ENCODE measurements at regions not wholly inside any gene's neighbourhood (a gene's known extent, or its start where the extent isn't known, plus 50 kb on each side); places are given as distances from the start of the nearest gene placed in this dataset.
"Not testable (repeated sequence)": the region's sequence is repeated elsewhere in the genome, so short reads cannot be mapped to it uniquely, and the experiment has no call there.

DNA sequence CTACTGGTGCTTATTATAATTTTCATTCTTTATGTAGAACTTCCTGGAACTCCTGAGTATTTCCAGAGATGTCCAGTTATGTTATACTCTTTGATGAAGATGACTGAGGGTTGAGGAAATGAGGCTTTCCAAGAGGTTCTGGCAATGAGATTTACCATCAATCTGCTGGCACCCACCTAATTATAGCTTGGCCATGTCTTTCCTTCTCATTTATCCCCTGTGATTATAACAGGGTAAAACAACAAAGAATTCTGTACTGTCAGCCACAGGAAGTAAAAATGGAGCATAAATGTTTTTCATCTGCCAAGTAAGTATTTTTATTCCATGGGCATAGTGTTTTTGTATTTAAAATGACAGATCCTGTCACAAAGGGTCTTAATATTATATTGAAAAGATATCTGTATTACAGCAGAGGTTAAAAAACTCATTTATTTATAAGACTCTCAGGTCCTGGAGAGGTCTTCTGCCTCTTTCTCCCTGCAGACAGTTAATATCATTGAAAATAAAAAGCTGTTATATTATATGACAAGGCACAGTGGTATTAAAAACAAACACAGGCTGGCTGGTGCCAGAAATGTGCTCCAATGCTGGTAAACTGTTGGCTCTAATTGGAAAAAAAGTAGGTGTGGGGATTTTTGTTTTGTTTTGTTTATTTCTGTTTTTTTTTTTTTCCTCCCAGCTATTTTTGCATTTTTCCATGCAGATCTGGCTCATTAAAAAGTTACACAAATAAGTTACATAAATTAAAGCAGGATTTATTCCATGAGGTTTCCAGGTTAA, 1764.1 kb upstream of the CELF4 start:
- no peak overlapping the region for H3K4me3 ChIP-seq (ENCODE audit: low read depth, low read length)
- DNase-seq (ENCODE audit: low read depth): no peak

DNA sequence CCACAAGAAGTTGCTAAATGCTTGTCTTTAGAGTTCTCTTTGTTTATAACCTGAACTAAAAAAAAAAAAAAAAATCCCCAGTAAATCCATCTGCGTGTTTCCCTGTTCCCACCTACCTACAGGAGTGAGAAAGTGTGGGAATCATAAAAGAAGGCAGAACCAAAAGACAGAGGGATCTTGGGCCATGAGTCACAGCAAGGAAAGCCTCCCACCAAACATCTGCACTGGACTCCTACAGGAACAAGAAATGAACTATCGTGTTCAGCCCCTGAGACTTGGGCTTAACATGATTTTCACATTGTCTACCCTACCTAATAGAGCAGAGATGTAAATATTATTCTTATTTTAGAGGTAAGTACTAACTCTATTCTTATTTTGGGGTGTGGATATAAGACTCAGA, 1761.2 kb upstream of the CELF4 start:
- H3K4me3 ChIP-seq (ENCODE audit: low read depth, low read length): no peak overlapping the region
- no peak for DNase-seq (ENCODE audit: low read depth)

DNA sequence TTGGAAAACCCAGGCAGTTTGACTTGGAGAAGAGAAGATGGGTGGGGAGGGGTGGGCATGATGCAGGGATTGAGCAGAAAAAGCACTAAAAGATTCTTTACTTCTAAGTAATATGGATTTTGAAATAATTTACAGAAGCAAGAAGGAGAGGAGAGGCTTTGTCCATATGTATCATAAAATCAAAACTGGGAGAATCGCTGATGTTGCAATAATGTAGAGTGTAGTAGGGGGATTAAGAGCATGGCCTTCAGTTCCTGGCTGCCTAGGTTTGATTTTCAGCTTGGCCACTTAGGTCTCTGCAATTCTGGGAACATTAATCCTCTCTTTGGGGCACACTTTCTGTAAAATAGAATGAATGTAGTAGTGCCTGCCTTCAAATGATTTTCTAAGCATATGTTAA, 1760.4 kb upstream of the CELF4 start:
- H3K4me3 ChIP-seq (ENCODE audit: low read depth, low read length): no peak overlapping the region
- DNase-seq (ENCODE audit: low read depth): no peak

DNA sequence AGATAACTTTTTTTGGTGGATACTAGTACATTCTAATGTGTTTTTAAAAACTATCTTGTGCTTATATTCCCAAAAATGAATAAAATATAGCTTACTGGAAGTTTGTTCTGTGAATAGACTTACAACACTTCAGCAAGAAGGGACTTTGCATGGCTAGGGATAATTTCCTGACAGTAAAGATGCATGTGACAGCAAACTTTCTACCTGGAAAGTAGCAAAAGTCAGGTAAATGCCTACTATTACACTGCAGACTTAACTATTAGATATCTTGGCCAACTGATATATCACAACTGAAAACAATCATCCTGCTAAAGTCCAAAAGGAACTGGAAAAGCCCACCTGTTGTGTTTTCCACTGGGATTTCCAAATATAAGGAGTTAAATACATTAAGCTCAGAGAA, 1753.5 kb upstream of the CELF4 start:
- no peak overlapping the region for H3K4me3 ChIP-seq (ENCODE audit: low read depth, low read length)
- DNase-seq (ENCODE audit: low read depth): no peak

DNA sequence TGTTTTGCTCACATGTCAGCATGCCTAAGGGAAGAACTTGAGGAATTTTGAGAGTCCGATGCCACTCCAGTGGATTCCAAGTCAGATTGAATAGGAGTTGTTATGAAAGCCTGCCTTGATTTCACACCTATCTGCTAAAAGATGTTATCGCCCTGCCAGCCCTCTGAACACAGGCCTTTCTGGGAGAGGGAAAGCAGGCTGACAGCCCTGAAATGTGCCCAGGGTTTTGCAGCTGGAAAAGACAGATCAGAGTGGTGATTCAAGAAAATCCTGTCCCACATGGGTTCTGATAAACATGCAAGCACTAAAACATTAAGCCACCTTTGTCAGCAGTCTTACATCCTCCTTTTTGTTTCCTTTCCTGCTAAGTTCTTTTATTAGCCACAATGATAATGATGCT, 1752.9 kb upstream of the CELF4 start:
- H3K4me3 ChIP-seq (ENCODE audit: low read depth, low read length): no peak overlapping the region
- DNase-seq (ENCODE audit: low read depth): no peak

DNA sequence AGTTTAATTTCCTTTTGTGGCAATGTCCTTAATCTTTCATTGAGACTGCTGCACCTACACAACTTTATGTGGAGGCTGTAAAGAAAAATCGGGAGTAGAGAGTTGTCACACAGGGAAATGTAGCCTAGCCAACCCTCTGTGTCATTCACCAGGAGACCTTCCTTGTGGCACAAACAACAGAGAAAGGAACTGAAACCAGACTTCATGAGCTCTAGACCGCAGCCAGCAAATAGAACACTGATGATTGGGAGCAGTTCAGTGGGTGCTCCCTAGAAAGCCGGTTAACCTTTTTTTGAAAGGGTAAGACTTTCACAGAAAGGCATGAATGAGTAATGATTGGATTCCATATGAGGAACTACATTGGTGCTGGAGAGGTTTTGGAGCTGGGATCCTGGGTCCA, 1752.4 kb upstream of the CELF4 start:
- no peak for DNase-seq (ENCODE audit: low read depth)
- no peak overlapping the region for H3K4me3 ChIP-seq (ENCODE audit: low read depth, low read length)

DNA sequence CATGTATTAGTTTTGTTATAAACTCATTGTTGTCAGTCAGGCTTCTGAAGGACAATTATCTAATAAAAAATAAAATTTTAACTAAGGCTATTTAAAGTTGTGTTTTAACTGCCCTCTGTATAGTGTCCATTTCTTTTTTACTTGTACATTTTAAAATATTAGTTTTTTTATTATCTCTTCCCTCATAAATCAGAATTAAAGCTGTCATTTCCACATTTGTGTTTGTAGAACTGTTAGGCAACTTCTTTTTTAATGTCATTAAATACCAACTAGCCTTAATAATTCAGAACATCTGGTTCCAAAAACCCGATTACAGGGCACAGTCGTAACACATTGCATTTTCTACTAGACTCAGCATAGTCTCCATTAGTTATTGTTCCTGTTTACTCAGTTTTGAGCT, 1749.0 kb upstream of the CELF4 start:
- DNase-seq (ENCODE audit: low read depth): no peak
- H3K4me3 ChIP-seq (ENCODE audit: low read depth, low read length): no peak overlapping the region

DNA sequence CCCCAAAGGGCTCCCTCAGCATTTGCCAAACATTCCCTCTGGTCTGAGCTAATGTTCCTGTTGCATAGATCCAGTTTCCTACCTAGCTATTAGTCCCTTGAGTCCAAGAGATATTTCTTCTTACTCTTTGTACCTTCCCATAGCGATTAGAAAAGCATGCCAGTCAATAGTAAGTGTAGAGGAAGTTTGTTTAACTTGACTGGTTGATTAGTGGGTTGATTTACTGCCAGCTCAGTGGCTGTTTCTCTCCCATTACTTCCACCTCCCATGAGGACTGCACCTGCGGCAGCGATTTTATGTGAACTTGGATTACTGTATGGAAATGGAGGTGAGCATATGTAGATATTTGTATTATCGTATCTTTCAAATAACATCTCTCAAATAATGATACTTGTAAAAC, 1748.4 kb upstream of the CELF4 start:
- no peak overlapping the region for H3K4me3 ChIP-seq (ENCODE audit: low read depth, low read length)
- DNase-seq (ENCODE audit: low read depth): no peak

DNA sequence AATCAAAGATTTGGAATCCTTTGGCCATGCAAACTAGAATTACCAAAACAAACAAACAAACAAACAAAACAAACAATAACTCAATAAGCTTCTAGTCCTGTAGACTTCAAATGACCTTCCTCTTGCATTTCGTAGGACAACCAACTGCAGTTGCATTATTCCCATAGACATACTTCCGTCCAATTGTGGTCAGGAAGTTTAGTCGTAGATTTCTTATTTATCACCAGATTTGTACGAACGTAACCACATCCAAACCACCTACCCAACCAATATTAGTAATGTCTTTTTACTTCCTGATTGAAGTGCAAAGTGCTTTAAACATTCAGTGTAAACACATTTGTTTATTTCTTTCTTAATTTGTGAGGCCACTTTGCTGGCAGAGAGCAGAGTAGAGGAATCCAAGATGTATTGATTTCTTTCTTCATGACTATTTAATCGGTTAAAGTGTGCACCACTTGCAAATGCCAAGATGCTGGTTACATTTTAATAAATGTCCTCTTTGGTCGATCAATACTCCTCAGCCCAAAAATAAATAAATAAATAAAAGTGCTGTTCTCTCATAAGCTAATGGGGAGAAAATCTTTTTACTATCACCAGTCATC, 1745.6 kb upstream of the CELF4 start:
- no peak overlapping the region for H3K4me3 ChIP-seq (ENCODE audit: low read depth, low read length)
- no peak for DNase-seq (ENCODE audit: low read depth)

DNA sequence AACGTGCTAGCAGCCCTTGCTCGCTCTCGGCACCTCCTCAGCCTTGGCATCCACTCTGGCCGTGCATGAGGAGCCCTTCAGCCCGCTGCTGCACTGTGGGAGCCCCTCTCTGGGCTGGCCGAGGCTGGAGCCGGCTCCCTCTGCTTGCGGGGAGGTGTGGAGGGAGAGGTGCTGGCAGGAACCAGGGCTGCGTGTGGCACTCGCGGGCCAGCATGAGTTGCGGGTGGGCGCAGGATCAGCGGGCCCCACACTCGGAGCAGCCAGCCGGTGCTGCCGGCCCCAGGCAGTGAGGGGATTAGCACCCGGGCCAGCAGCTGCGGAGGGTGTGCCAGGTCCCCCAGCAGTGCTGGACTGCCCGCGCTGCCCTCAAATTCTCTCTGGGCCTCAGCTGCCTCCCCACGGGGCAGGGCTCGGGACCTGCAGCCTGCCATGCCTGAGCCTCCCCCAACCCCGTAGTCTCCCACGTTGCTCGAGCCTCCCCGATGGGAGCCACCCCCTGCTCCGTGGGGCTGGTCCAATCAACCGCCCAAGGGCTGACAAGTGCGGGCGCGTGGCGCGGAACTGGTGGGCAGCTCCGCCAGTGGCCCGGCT, 1743.4 kb upstream of the CELF4 start:
- not testable (repeated sequence) for H3K4me3 ChIP-seq (ENCODE audit: low read depth, low read length); DNase-seq (ENCODE audit: low read depth)

DNA sequence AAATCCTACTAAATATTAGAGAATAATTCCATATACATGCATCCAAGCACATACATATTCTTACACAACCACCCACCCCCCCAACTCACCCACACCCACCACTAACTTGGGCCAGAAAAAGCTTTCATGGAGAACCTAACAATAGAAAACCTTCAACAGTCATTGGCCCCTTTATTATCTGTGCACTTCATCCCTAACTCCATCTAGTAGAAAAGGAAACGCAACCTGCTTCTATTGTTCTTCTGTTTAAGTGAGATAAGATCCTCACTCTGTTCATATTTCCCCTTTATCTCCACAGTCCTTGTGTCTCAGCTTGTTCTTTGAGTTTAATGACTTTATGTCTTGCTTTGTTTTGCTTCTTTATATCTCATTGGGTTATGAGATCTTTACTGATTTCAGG, 1740.2 kb upstream of the CELF4 start:
- H3K4me3 ChIP-seq (ENCODE audit: low read depth, low read length): no peak overlapping the region
- no peak for DNase-seq (ENCODE audit: low read depth)

DNA sequence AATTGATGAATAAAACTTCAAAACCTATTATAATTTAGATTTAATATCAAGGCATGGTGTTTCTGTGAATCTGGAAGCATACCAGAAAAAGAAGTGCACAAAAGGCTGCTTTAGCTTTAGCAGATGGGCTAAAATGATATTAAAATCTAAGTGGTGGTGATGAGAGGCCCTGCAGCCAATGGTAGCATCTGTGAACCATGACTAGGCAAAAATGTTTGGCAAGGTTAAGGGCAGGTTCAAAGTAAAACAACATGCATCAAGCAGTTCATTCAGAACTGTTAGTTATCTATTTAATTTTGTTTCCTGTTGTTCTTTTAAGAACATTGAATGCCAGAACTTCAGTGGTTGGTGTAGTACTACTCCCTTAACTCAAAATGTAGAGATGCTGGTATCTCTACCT, 1736.9 kb upstream of the CELF4 start:
- no peak overlapping the region for H3K4me3 ChIP-seq (ENCODE audit: low read depth, low read length)
- DNase-seq (ENCODE audit: low read depth): no peak

DNA sequence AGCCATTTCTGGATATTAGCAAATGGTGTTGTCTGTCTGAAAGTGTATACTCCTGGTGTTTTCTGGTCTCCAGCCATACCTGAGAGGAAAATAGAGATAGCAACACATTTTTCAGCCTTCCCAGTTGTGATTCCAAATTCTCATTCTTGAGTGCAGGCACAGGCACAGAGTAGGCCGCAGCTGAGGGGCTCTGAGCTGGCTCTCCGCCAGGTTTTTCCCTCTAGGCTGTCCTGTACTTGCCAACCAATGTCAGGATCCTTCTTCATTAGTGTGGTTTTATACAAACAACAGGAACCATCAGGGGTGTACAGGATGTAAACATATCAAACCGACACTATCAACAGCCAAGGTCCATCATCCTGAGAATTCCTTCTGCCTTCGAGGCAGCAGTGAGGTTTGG, 1733.6 kb upstream of the CELF4 start:
- no peak for DNase-seq (ENCODE audit: low read depth)

DNA sequence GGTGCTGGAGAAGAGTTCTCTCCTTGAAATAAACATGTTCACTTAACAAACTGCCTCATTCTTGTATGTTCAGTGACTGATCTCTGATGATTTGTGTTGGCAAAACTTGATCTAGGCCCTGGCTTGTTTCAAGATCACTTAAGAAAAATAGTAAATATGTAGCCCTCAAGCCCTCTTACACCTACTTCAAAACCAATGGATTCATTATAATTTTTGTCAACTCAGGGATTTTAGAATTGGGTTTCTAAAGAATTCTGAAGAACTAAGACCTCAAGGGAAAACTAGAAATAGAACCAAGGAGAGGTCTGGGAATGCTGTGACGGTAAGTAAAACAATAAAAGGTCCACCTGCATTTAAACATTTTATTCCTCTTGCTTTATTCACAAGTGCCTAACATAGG, 1731.6 kb upstream of the CELF4 start:
- DNase-seq (ENCODE audit: low read depth): no peak

More for the DNA sequence above, 1733.6 kb upstream of the CELF4 start:
- no peak overlapping the region for H3K4me3 ChIP-seq (ENCODE audit: low read depth, low read length)

DNA sequence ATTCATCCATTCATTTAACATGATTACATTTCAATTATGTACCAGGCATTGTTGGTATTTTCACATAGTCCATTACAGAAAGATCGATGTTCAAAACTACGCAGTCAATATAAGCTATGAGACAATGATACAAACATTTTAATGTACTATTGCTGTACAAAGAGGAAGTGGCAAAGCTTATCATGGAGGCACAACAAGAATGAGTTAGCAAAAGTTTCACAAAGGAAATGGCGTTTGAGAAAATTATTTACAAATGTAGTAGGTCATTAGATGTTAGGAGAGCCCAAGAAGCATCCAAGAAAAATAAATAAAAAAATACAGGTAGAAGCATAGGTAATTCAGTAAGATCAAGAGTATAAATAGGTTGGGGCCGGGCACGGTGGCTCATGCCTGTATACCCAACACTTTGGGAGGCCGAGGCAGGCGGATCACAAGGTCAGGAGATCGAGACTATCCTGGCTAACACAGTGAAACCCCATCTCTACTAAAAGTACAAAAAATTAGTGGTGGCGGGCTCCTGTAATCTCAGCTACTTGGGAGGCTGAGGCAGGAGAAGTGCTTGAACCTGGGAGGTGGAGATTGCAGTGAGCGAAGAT, 1730.8 kb upstream of the CELF4 start:
- DNase-seq (ENCODE audit: low read depth): no peak
- H3K4me3 ChIP-seq (ENCODE audit: low read depth, low read length): no peak overlapping the region

More for the DNA sequence above, 1731.6 kb upstream of the CELF4 start:
- H3K4me3 ChIP-seq (ENCODE audit: low read depth, low read length): no peak overlapping the region

DNA sequence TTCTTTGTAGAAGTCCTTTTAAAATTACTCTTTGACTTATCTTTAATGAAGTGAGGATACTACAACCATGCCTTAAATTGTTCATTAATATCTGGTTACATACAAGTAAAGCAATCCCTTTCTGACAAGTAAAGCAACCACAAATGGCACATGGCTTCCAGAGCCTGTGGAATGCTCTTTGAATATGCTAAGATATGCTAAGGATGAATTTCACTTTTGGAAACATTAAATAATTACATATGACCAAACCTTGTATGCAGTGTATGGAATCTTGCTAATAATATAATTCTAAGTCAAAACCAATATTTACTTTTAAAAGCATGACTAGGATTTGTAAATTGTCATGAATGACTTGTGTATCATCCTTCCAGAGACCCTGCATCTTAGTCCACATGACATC, 1711.2 kb upstream of the CELF4 start:
- DNase-seq (ENCODE audit: low read depth): no peak

DNA sequence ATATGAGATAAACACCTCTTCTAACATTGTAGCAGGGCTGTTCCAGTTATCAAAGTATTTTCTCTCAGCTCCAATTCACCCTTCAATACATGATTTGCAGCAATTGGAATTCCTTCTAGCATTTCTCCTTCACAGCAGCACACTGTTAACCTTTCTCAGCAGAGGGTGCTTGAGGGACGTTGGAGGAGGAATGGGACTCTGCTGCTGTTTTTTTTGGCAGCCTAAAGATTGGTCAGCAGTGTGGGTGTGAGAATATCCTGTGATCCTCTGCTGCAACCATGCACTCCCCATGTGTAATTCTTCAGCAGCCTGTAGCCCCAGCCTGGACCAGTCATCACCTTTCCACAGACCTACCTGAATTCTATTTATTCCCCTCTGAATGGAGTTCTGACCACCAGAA, 1708.9 kb upstream of the CELF4 start:
- no peak overlapping the region for H3K4me3 ChIP-seq (ENCODE audit: low read depth, low read length)
- peak; percentile 68 for DNase-seq (ENCODE audit: low read depth)

More for the DNA sequence above, 1711.2 kb upstream of the CELF4 start:
- H3K4me3 ChIP-seq (ENCODE audit: low read depth, low read length): no peak overlapping the region

DNA sequence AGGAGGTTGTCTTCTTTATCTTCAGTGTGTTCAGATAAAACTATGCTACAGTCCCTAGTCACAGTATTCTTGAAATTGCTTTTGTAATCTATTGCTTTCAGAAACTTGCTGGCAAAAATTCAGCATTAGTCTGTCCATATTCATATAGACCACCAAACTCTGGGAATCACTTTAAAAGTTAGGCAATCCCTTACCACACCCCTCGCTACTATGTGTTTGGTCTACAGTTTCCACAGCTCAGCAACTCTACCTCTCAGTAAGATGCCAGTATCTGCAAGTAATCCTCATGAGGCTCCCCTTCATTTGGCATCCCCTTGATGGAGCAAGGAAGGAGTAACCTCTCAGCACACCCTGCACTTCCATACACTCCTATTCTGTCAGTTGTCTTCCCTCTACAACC, 1706.6 kb upstream of the CELF4 start:
- no peak overlapping the region for H3K4me3 ChIP-seq (ENCODE audit: low read depth, low read length)

DNA sequence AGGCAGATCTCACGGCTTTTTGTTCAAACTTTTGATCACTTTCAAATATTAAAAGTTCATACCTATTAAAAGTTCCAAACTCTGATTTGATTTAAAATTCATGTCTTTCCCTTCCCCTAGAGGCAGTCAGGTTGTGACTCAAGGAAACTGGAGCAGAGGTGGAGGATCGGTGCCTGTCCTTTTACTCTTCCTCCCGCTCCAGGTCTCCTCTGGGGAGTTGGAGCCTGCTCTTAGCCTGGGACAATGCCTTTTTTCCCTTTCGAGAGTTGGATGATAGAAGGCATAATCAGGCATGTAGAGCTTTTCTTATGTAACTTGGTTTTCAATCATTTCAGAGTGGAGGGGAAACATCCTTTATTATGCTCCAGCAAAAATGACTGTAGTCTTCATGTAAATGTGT, 1706.1 kb upstream of the CELF4 start:
- no peak for DNase-seq (ENCODE audit: low read depth)
- no peak overlapping the region for H3K4me3 ChIP-seq (ENCODE audit: low read depth, low read length)

More for the DNA sequence above, 1706.6 kb upstream of the CELF4 start:
- DNase-seq (ENCODE audit: low read depth): no peak

DNA sequence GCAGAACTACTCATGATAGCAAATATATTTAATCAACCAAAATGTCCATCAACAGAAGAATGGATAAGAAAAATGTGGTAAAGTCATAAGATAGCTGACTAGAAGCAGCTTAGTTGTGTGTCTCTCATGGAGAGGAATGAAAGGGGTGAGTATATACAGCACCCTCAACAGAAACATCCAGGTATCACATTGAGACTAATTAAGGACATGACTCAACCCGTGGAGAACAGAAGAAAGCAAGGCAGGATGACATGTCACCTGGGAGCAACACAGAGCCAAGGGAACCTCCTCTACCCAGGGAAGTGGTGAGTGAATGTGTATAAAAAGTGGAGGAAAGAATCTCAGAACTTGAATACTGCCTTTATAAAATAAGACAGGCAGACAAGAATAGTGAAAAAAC, 1695.0 kb upstream of the CELF4 start:
- H3K4me3 ChIP-seq (ENCODE audit: low read depth, low read length): no peak overlapping the region
- no peak for DNase-seq (ENCODE audit: low read depth)

DNA sequence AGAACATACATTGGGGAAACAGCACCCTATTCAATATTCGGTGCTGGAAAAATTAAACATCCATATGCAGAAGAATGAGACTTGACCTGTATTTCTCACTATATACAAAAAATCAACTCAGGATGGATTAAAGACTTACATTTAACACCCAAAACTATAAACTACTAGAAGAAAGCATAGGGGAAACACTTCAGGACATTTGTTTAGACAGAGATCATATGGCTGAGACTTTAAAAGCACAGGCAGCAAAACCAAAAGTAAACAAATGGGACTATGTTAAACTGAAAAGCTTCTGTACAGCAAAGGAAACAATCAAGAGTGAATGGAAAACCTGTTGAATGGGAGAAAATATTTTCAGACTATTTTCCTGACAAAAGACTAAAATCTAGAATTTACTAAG, 1694.1 kb upstream of the CELF4 start:
- H3K4me3 ChIP-seq (ENCODE audit: low read depth, low read length): no peak overlapping the region
- no peak for DNase-seq (ENCODE audit: low read depth)

Data from skeletal muscle cell (primary cell).